GM13976 (cell line): ENCODE measurements at regions not wholly inside any gene's neighbourhood (a gene's known extent, or its start where the extent isn't known, plus 50 kb on each side); places are given as distances from the start of the nearest gene placed in this dataset.

Experiments
- DNase-seq: peaks from one replicate; pipeline ENCODE4 v3.0.0; 2012; ENCODE audit warnings: low spot score
- in situ Hi-C: fragments of 300-500 bp; cut with MboI; formaldehyde crosslinking; loops from one replicate; pipeline ENCODE4 v1.12.0; 2022; ENCODE audit warnings: low sequenced_read_pairs, mixed read lengths, inconsistent platforms; ENCODE audit not compliant: unreplicated experiment
- TF ChIP-seq, protein P1 (sequence below): IDR thresholded peaks from 2 replicates; pipeline ENCODE4 v1.5.1; 2012; ENCODE audit warnings: borderline replicate concordance, mild to moderate bottlenecking; ENCODE audit not compliant: insufficient read depth; ENCODE audit errors: extremely low read depth, missing control alignments, control extremely low read depth

DNA sequence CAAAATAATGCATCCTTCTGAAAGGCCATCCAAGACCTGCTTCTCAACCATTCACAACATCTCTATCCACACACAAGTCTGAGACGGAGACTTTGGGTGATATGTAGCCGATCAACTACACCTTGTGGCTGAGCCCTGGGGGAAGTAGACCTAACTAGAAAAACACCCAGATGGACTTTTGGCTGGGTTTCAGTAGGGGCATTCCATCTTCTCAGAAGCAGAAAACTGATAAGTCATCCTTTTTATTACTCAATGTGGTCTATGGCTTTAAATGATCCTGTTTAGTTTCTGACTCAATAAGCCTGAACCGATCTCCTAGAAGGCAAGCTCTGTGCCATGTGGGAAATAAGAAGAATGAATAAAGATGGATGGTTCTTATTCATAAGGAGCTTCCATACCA is 82.5 kb upstream of the AFF2 start:
- TF ChIP-seq, protein P1, sequence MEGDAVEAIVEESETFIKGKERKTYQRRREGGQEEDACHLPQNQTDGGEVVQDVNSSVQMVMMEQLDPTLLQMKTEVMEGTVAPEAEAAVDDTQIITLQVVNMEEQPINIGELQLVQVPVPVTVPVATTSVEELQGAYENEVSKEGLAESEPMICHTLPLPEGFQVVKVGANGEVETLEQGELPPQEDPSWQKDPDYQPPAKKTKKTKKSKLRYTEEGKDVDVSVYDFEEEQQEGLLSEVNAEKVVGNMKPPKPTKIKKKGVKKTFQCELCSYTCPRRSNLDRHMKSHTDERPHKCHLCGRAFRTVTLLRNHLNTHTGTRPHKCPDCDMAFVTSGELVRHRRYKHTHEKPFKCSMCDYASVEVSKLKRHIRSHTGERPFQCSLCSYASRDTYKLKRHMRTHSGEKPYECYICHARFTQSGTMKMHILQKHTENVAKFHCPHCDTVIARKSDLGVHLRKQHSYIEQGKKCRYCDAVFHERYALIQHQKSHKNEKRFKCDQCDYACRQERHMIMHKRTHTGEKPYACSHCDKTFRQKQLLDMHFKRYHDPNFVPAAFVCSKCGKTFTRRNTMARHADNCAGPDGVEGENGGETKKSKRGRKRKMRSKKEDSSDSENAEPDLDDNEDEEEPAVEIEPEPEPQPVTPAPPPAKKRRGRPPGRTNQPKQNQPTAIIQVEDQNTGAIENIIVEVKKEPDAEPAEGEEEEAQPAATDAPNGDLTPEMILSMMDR, result no peak
- DNase-seq, result no peak
- in situ Hi-C loops, result no loop called here

DNA sequence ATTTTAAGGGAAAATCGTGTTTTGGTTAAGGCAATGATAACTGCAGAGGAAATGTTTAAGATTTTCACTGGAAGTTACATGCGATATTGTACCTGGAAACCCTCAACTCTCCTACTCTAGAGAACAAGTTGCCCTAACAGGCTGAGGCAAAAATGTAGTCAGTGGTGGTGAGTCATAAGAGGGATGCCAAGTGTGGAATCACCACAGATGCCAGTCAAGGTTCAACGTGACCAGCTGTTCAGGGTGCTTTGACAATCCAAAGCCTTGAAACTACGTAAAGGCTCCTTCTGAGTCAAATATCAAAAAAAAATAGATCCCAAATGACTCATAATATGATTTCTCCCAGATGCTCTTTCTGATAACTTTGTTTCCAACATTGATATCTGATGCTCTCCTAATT is 77.9 kb upstream of the AFF2 start:
- in situ Hi-C loops, result no loop called here
- TF ChIP-seq, protein P1, result no peak
- DNase-seq, result no peak

DNA sequence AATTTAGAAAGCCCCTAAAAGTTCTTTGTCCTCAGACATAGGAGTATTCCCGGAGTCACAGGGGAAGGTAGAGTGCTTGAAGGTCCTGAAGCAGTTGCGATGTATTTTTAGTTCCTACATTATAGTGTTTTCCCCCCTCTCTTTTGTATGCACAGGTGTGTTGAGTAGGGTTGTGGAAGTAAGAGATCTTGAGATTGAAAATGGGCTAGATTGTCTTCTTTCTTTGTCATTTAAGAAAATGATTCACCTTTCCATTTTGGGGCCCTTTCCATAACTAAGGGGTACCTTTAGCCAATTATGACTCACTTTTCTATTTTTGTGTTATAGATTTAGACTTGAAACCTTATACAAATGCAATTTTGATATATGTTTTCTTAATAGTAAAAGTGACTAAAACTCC is 75.8 kb upstream of the AFF2 start:
- in situ Hi-C loops, result no loop called here
- no peak for DNase-seq
- TF ChIP-seq, protein P1, result no peak

DNA sequence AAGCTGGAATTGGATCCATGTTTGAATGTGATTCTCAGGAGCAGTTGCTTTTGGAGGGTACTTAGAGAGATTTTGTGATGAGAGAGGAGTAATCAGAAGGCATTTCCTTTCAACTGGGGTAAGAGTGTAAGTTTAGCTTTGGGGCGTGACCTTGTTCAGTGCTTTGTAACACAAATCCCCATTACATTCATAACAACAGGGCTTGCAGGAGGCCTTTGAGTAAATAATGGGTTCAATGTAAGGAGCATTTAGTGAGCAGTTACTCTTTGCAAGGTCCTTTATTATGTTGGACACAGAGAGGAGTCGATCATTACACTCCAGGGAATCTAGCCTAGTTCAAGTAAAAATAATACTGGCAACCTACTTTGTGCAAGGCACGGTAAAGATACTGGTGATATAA is 74.0 kb upstream of the AFF2 start:
- in situ Hi-C loops, result no loop called here
- TF ChIP-seq, protein P1, result no peak
- no peak for DNase-seq

DNA sequence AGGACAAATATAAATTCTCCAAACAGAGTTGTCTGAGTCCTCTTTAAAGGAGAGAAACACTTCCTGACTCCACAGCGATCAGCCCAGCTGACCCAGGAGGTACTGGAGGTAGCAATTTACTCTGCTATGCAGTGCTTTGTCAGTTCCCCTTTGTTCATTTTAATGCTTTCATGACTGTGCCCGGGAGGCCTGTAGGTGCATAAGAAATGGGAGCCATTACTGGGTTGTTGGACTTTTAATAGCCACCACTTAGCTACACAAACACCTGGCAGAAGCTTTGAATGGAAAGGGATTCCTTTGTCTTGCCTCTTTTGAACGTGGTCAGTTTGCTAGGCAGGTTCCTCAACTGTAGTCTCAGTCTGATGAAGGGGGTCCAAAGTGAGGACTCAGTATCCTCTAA is 59.0 kb upstream of the AFF2 start:
- DNase-seq, result no peak
- TF ChIP-seq, protein P1, result no peak
- in situ Hi-C loops, result no loop called here

DNA sequence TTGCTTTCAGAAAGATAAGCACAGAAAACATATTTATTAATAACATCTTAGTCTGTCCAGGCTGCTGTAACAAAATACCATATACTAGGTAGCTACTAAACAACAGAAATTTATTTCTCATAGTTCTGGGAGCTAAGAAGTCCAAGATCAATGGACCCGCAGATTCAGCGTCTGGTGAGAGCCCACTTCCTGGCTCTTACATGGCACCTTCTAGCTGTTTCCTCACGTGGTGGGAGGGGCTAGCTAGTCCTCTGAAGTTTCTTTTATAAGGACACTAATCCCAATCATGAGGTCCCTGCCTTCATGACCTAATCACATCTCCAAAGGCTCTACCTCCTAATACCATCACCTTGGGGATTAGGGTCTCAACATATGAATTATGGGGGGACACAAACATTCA is 57.2 kb upstream of the AFF2 start:
- TF ChIP-seq, protein P1, result no peak
- no peak for DNase-seq
- in situ Hi-C loops, result no loop called here

DNA sequence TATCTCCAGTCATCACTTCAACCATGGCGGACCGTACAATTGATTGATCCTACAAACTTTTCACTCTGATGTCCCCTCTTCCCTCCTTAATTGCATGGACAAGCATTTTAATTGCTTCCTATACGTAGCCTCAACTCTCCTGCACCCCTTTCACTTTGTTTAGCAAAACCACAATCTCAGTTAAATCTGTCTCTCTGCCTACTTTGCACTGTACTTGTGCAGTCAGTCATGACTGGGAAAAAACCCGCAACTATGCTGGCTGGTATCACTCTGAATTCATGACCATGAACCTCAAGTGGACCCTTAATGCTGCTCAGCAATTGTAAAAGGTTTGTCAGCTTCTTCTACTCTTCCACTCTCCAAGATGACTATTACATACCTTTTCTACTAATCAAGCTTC is 51.7 kb upstream of the AFF2 start:
- in situ Hi-C loops, result no loop called here
- no peak for DNase-seq
- TF ChIP-seq, protein P1, result no peak
